ENCODE measurements at regions not wholly inside any gene's neighbourhood (a gene's known extent, or its start where the extent isn't known, plus 50 kb on each side); places are given as distances from the start of the nearest gene placed in this dataset.

GRCh38 chr7:13181216-13181615 lies 493.8 kb downstream of the ARL4A start:
- Histone ChIP-seq H3K27ac (ENCODE audit: low read length in 2 of 2) (no peak overlapping the region), H3K4me3 (ENCODE audit: control extremely low read depth in 1 of 5, extremely low read depth in 1 of 5, insufficient read depth in 1 of 5, low read depth in 2 of 5, low read length in 4 of 5) (no peak overlapping the region), H3K79me2 (ENCODE audit: control insufficient read depth, insufficient read depth, low read length) (no peaks in the 10 kb centered on the region), H3K36me3 (replicated peaks in 1 of 2; ENCODE audit: control extremely low read depth in 1 of 2, control insufficient read depth in 1 of 2, extremely low read depth in 1 of 2, insufficient read depth in 2 of 2, low read length in 1 of 2) (no peaks in the 10 kb centered on the region), H2AFZ (ENCODE audit: insufficient read depth, low read depth, low read length, poor library complexity, severe bottlenecking) (no peak overlapping the region), H3K4me2 (replicated peaks; ENCODE audit: low read depth, low read length, poor library complexity, severe bottlenecking) (no peak overlapping the region), H3K9me3 (ENCODE audit: control extremely low read depth in 1 of 3, control insufficient read depth in 2 of 3, insufficient read depth in 1 of 3, low read length in 2 of 3) (no peaks in the 10 kb centered on the region), H3K27me3 (replicated peaks in 1 of 4; ENCODE audit: control extremely low read depth in 1 of 4, control insufficient read depth in 3 of 4, insufficient read depth in 4 of 4, low read length in 3 of 4) (no peaks in the 10 kb centered on the region), H4K20me1 (ENCODE audit: control insufficient read depth, insufficient read depth, low read length, poor library complexity, severe bottlenecking) (no peaks in the 10 kb centered on the region), H3K4me1 (ENCODE audit: control insufficient read depth in 2 of 2, insufficient read depth in 2 of 2, low read length in 2 of 2) (no peaks in the 10 kb centered on the region), H3K9ac (ENCODE audit: low read length) (no peak overlapping the region)
- ChIA-PET CTCF (no interaction called here), POLR2A (no interaction called here)
- WGBS (ENCODE audit: insufficient coverage) = 89% methylated on average over 1 of the region's 3 CpGs
- Mint-ChIP-seq H3K4me3 (no peak overlapping the region), H3K27me3 (peaks cover 9% of the 10 kb centered on the region), H3K9me3 (ENCODE audit: insufficient read depth) (no peaks in the 10 kb centered on the region), H3K27ac (no peak overlapping the region), H3K4me1 (no peaks in the 10 kb centered on the region)
- ATAC-seq (ENCODE audit: low read depth) = no peak
- TF ChIP-seq EZH2 (IDR thresholded peaks at IDR 0.05; ENCODE audit: borderline replicate concordance, insufficient read depth, low read depth, low read length, poor library complexity, severe bottlenecking) = no peak
- TF ChIP-seq, protein P1, sequence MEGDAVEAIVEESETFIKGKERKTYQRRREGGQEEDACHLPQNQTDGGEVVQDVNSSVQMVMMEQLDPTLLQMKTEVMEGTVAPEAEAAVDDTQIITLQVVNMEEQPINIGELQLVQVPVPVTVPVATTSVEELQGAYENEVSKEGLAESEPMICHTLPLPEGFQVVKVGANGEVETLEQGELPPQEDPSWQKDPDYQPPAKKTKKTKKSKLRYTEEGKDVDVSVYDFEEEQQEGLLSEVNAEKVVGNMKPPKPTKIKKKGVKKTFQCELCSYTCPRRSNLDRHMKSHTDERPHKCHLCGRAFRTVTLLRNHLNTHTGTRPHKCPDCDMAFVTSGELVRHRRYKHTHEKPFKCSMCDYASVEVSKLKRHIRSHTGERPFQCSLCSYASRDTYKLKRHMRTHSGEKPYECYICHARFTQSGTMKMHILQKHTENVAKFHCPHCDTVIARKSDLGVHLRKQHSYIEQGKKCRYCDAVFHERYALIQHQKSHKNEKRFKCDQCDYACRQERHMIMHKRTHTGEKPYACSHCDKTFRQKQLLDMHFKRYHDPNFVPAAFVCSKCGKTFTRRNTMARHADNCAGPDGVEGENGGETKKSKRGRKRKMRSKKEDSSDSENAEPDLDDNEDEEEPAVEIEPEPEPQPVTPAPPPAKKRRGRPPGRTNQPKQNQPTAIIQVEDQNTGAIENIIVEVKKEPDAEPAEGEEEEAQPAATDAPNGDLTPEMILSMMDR (IDR thresholded peaks at IDR 0.05) = no peak
- intact Hi-C loops (cut with micrococcal nuclease) = no loop called here
- no peak for DNase-seq

DNA sequence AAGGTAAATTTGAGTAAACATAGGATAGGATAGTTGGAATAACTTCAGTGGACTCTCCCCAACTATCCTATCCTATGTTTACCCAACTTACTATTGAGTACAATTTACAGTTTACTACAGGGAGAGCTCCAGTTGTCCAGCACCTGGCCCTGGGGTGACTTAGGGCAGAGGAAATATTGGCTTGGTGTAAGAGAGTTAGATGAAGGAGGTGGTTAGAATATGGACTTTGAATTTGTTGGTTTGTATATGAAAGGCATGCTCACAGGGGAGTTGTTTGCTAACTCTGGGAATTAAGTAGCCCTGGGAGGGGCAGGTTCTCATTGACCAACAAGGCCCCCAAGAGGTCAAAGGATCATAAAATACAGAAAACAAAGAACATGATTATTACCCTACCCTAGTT lies 497.7 kb downstream of the ARL4A start:
- Histone ChIP-seq H3K4me3 (ENCODE audit: control extremely low read depth in 1 of 5, extremely low read depth in 1 of 5, insufficient read depth in 1 of 5, low read depth in 2 of 5, low read length in 4 of 5) (no peak overlapping the region), H3K9ac (ENCODE audit: low read length) (no peak overlapping the region), H2AFZ (ENCODE audit: insufficient read depth, low read depth, low read length, poor library complexity, severe bottlenecking) (no peak overlapping the region), H4K20me1 (ENCODE audit: control insufficient read depth, insufficient read depth, low read length, poor library complexity, severe bottlenecking) (no peaks in the 10 kb centered on the region), H3K27me3 (replicated peaks in 1 of 4; ENCODE audit: control extremely low read depth in 1 of 4, control insufficient read depth in 3 of 4, insufficient read depth in 4 of 4, low read length in 3 of 4) (no peaks in the 10 kb centered on the region), H3K9me3 (ENCODE audit: control extremely low read depth in 1 of 3, control insufficient read depth in 2 of 3, insufficient read depth in 1 of 3, low read length in 2 of 3) (no peaks in the 10 kb centered on the region), H3K27ac (ENCODE audit: low read length in 2 of 2) (no peak overlapping the region), H3K4me2 (replicated peaks; ENCODE audit: low read depth, low read length, poor library complexity, severe bottlenecking) (no peak overlapping the region), H3K4me1 (ENCODE audit: control insufficient read depth in 2 of 2, insufficient read depth in 2 of 2, low read length in 2 of 2) (no peaks in the 10 kb centered on the region), H3K79me2 (ENCODE audit: control insufficient read depth, insufficient read depth, low read length) (no peaks in the 10 kb centered on the region), H3K36me3 (replicated peaks in 1 of 2; ENCODE audit: control extremely low read depth in 1 of 2, control insufficient read depth in 1 of 2, extremely low read depth in 1 of 2, insufficient read depth in 2 of 2, low read length in 1 of 2) (no peaks in the 10 kb centered on the region)
- POLR2A ChIA-PET = no interaction called here
- no peak overlapping the region for H3K27ac Mint-ChIP-seq
- ATAC-seq (ENCODE audit: low read depth) = no peak
- H3K4me3 Mint-ChIP-seq = no peak overlapping the region
- H3K4me1 Mint-ChIP-seq = no peaks in the 10 kb centered on the region
- intact Hi-C loops (cut with micrococcal nuclease) = no loop called here
- no peaks in the 10 kb centered on the region for H3K9me3 Mint-ChIP-seq (ENCODE audit: insufficient read depth)
- TF ChIP-seq, protein P1 (IDR thresholded peaks at IDR 0.05) = no peak
- no peak for TF ChIP-seq EZH2 (IDR thresholded peaks at IDR 0.05; ENCODE audit: borderline replicate concordance, insufficient read depth, low read depth, low read length, poor library complexity, severe bottlenecking)
- peaks cover 6% of the 10 kb centered on the region for H3K27me3 Mint-ChIP-seq
- CTCF ChIA-PET = no interaction called here
- no peak for DNase-seq
